Nephron (organoid): ENCODE measurements at regions not wholly inside any gene's neighbourhood (a gene's known extent, or its start where the extent isn't known, plus 50 kb on each side); places are given as distances from the start of the nearest gene placed in this dataset.

ENCODE experiments used
- H3K27ac Mint-ChIP-seq, 3 experiments: 2 replicates each; pipeline ENCODE4 v1.8.0; 2020; ENCODE audit warnings: mixed read lengths in 3 of 3, mild to moderate bottlenecking in 2 of 3, moderate library complexity in 1 of 3
- H3K27me3 Mint-ChIP-seq: 2 replicates; pipeline ENCODE4 v1.8.0; 2021; ENCODE audit warnings: low read depth, mild to moderate bottlenecking, moderate library complexity, mixed read lengths
- H3K36me3 Mint-ChIP-seq: 2 replicates; pipeline ENCODE4 v1.8.0; 2020; ENCODE audit warnings: low read depth, mixed read lengths
- H3K4me1 Mint-ChIP-seq: 2 replicates; pipeline ENCODE4 v1.8.0; 2020; ENCODE audit warnings: mixed read lengths
- H3K4me3 Mint-ChIP-seq, 3 experiments: 2 replicates each; pipeline ENCODE4 v1.8.0; 2020; ENCODE audit warnings: mild to moderate bottlenecking in 3 of 3, mixed read lengths in 3 of 3, moderate library complexity in 2 of 3
- H3K9me3 Mint-ChIP-seq: 2 replicates; pipeline ENCODE4 v1.8.0; 2020; ENCODE audit warnings: mixed read lengths
- CTCF ChIP-seq, 3 experiments: fragments of 200-600 bp; sonication (generic); IDR thresholded peaks; one replicate each; pipeline ENCODE4 v1.5.0; 2021; ENCODE audit warnings: antibody characterized with exemption in 3 of 3; ENCODE audit not compliant: unreplicated experiment in 3 of 3

DNA sequence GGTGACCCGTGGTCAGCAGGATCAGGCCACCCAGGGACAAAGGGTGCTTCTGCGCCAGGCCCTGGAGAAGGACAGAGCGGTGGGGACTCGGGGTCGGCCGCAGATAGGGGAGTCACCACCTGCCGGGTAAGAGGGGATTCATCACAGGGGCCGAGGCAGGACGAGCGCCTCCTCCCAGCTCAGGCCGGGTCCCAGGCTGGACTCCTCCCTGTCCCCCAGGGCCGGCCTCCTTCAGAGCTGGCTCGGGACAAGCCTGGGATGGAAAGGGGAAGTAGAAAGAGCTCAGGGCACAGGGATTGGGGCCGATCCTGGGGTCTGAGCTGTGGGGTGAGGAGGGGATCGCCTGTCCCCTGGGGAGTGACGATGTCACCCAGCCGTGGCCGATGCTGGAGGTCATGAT, 139.4 kb downstream of the GPCPD1 start:
- H3K27me3 Mint-ChIP-seq: peaks cover 6% of the 10 kb centered on the region
- H3K27ac Mint-ChIP-seq: no peak overlapping the region
- no peaks in the 10 kb centered on the region for H3K9me3 Mint-ChIP-seq
- no peak overlapping the region for H3K4me3 Mint-ChIP-seq
- H3K4me1 Mint-ChIP-seq: no peaks in the 10 kb centered on the region
- TF ChIP-seq CTCF (IDR thresholded peaks at IDR 0.05; ENCODE audit: unreplicated experiment in 3 of 3): no peak
- H3K36me3 Mint-ChIP-seq: no peaks in the 10 kb centered on the region

GRCh38 chr20:5470943-5471342, 139.9 kb downstream of the GPCPD1 start:
- no peak overlapping the region for H3K27ac Mint-ChIP-seq
- H3K9me3 Mint-ChIP-seq: no peaks in the 10 kb centered on the region
- no peaks in the 10 kb centered on the region for H3K4me1 Mint-ChIP-seq
- no peaks in the 10 kb centered on the region for H3K36me3 Mint-ChIP-seq
- peaks cover 2% of the 10 kb centered on the region for H3K27me3 Mint-ChIP-seq
- TF ChIP-seq CTCF (IDR thresholded peaks at IDR 0.05; ENCODE audit: unreplicated experiment in 3 of 3): no peak
- no peak overlapping the region for H3K4me3 Mint-ChIP-seq

- no peaks in the 10 kb centered on the region for H3K36me3 Mint-ChIP-seq
- TF ChIP-seq CTCF (IDR thresholded peaks at IDR 0.05; ENCODE audit: unreplicated experiment in 3 of 3): no peak
- H3K27me3 Mint-ChIP-seq: no peaks in the 10 kb centered on the region
- no peaks in the 10 kb centered on the region for H3K4me1 Mint-ChIP-seq
- H3K4me3 Mint-ChIP-seq: no peak overlapping the region
- no peak overlapping the region for H3K27ac Mint-ChIP-seq
- H3K9me3 Mint-ChIP-seq: no peaks in the 10 kb centered on the region
Measured at GRCh38 chr20:5470458-5470857, 140.3 kb downstream of the GPCPD1 start.

DNA sequence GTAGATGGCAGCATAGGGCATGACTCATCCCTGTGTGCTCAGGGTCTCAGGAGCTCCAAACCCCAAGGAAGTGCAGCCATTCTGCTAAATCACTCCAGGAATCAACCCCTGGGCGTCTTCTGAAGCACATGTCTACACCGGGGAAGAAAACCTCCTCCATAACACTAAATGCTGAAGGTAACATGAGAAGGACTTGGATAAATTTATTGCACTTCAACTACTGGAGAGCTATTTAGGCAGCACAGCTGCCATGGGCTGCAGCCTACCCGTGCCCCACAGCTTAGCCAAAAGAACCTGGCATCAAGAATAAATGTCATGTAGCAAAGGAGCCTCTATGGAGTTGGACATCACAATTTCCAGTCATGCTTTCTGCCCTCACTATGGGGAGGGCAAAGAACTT, 141.7 kb downstream of the GPCPD1 start:
- peaks cover 3% of the 10 kb centered on the region for H3K9me3 Mint-ChIP-seq
- peaks cover 4% of the 10 kb centered on the region for H3K27me3 Mint-ChIP-seq
- H3K36me3 Mint-ChIP-seq: no peaks in the 10 kb centered on the region
- no peak overlapping the region for H3K27ac Mint-ChIP-seq
- no peaks in the 10 kb centered on the region for H3K4me1 Mint-ChIP-seq
- TF ChIP-seq CTCF (IDR thresholded peaks at IDR 0.05; ENCODE audit: unreplicated experiment in 3 of 3): no peak
- H3K4me3 Mint-ChIP-seq: no peak overlapping the region

DNA sequence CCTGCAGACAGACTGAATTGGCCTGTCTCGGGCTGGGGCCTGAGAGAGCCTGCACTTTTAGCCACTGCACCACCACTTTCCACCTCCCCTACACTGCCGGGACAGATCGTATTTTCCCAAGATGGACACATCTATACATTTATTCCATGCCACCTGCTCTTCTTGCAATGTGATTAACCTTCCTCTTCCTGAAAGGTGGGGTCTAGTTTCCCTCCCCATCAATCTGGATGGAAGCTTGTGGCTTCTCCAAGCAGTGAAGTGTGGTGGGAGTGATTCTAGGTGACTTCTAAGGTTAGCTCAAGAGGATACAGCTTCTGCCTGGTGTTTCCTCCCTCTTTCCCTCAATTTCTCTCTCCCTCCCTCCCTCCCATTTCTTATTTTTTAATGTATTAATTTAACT, 143.7 kb downstream of the GPCPD1 start:
- no peak for TF ChIP-seq CTCF (IDR thresholded peaks at IDR 0.05; ENCODE audit: unreplicated experiment in 3 of 3)
- Mint-ChIP-seq H3K4me1 (no peaks in the 10 kb centered on the region), H3K27ac (no peak overlapping the region), H3K36me3 (no peaks in the 10 kb centered on the region), H3K9me3 (peaks cover 3% of the 10 kb centered on the region), H3K4me3 (no peak overlapping the region), H3K27me3 (peaks cover 8% of the 10 kb centered on the region)

DNA sequence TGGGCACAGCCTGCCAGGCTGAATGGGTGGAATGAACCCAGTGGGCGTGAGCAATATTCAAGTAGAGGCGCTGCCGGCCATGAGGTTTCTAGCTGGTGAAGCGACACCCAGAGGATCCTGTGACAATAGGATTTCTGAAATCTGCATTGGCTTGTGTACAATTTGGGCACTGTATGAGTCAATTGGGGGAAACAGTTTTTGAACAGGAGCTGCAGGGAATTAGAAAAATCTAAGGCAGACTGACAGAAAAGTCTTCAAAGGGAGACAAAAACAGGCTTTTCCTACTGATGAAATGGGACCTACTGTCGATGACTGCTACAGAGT, 145.2 kb downstream of the GPCPD1 start:
- no peaks in the 10 kb centered on the region for H3K4me1 Mint-ChIP-seq
- H3K27ac Mint-ChIP-seq: no peak overlapping the region
- peaks cover 9% of the 10 kb centered on the region for H3K9me3 Mint-ChIP-seq
- no peak overlapping the region for H3K4me3 Mint-ChIP-seq
- no peaks in the 10 kb centered on the region for H3K36me3 Mint-ChIP-seq
- H3K27me3 Mint-ChIP-seq: peaks cover 8% of the 10 kb centered on the region
- TF ChIP-seq CTCF (IDR thresholded peaks at IDR 0.05; ENCODE audit: unreplicated experiment in 3 of 3): no peak
